Lower leg skin (tissue), 4 donors: ENCODE measurements at regions not wholly inside any gene's neighbourhood (a gene's known extent, or its start where the extent isn't known, plus 50 kb on each side); places are given as distances from the start of the nearest gene placed in this dataset.

Experiments
- DNase-seq, 2 donors: peaks; one replicate each; pipeline ENCODE4 v3.0.0-alpha.2; 2019; ENCODE audit warnings: low spot score in 2 of 2
- H3K4me3 ChIP-seq: fragments of 200-600 bp; sonication (generic); 2 replicates; pipeline ENCODE4 v1.5.1; 2017; ENCODE audit warnings: mild to moderate bottlenecking, low read depth; ENCODE audit not compliant: poor library complexity, severe bottlenecking
- CTCF ChIP-seq, 3 donors: fragments of 450-650 bp; IDR thresholded peaks; one replicate each; pipeline ENCODE4 v1.5.1; 2016; ENCODE audit warnings: antibody characterized with exemption in 3 of 3, mild to moderate bottlenecking in 3 of 3, moderate library complexity in 2 of 3
- POLR2A ChIP-seq, 2 donors: fragments of 450-650 bp; IDR thresholded peaks; one replicate each; pipeline ENCODE4 v1.6.1; 2016 to 2017; ENCODE audit warnings: antibody characterized with exemption in 2 of 2, mild to moderate bottlenecking in 1 of 2, moderate library complexity in 1 of 2
- WGBS, 2 donors: methylation state at CpG; one replicate each; pipeline ENCODE4 v1.1.5; 2018; 5-methylcytosine and 5-hydroxymethylcytosine counted together
- intact Hi-C: fragments of 100-400 bp; cut with DNase I; formaldehyde crosslinking; loops from one replicate; pipeline ENCODE4 v1.15.0; 2023; ENCODE audit warnings: low total_unique reads

GRCh38 chr2:118539290-118539689 is 308.2 kb downstream of the EN1 start:
- intact Hi-C loops: no loop called here
- TF ChIP-seq POLR2A (IDR thresholded peaks at IDR 0.05) (no peak), CTCF (IDR thresholded peaks at IDR 0.05) (no peak)
- peak; percentile 19 to 82 for DNase-seq
- WGBS, 2 donors: 49 to 54% methylated on average over 7 of the region's 7 CpGs
- H3K4me3 ChIP-seq: no peak overlapping the region

- TF ChIP-seq CTCF (IDR thresholded peaks at IDR 0.05) (no peak), POLR2A (IDR thresholded peaks at IDR 0.05) (no peak)
- WGBS, 2 donors: 83 to 89% methylated on average over 4 of the region's 4 CpGs
- DNase-seq: peak in 1 of 2 donors; percentile 14
Observed at GRCh38 chr2:118536306-118536705, 311.1 kb downstream of the EN1 start.

GRCh38 chr2:118535818-118536212 is 311.6 kb downstream of the EN1 start:
- TF ChIP-seq POLR2A (IDR thresholded peaks at IDR 0.05) (no peak), CTCF (IDR thresholded peaks at IDR 0.05) (no peak)
- H3K4me3 ChIP-seq: no peak overlapping the region
- WGBS, 2 donors: 78 to 85% methylated on average over 3 of the region's 3 CpGs
- DNase-seq: peak in 1 of 2 donors; percentile 54
- intact Hi-C loops: no loop called here

More at GRCh38 chr2:118536306-118536705, 311.1 kb downstream of the EN1 start:
- intact Hi-C loops: no loop called here
- no peak overlapping the region for H3K4me3 ChIP-seq

GRCh38 chr2:118535171-118535817 is 312.2 kb downstream of the EN1 start:
- DNase-seq: peak in 1 of 2 donors; percentile 50
- intact Hi-C loops: no loop called here
- 58 to 79% methylated on average over 7 of the region's 7 CpGs for WGBS, 2 donors
- H3K4me3 ChIP-seq: no peak overlapping the region
- TF ChIP-seq CTCF (IDR thresholded peaks at IDR 0.05) (no peak), POLR2A (IDR thresholded peaks at IDR 0.05) (no peak)

GRCh38 chr2:118530976-118531375 is 316.5 kb downstream of the EN1 start:
- 65 to 66% methylated on average over 6 of the region's 6 CpGs for WGBS, 2 donors
- intact Hi-C loops: no loop called here
- TF ChIP-seq CTCF (IDR thresholded peaks at IDR 0.05) (no peak), POLR2A (IDR thresholded peaks at IDR 0.05) (no peak)
- H3K4me3 ChIP-seq: no peak overlapping the region
- no peak for DNase-seq
